Vagina (tissue), 2 donors: ENCODE measurements at regions not wholly inside any gene's neighbourhood (a gene's known extent, or its start where the extent isn't known, plus 50 kb on each side); places are given as distances from the start of the nearest gene placed in this dataset.

ENCODE experiments used
- CTCF ChIP-seq, 3 experiments: fragments of 450-650 bp in 2 of 3; fragments of 200-600 bp in 1 of 3; sonication (generic) in 1 of 3; IDR thresholded peaks; one replicate each; pipeline ENCODE4 v1.5.1; 2017 to 2019; ENCODE audit warnings: antibody characterized with exemption in 3 of 3, mild to moderate bottlenecking in 2 of 3, moderate library complexity in 2 of 3
- POLR2A ChIP-seq, 2 donors: fragments of 450-650 bp; IDR thresholded peaks; one replicate each; pipeline ENCODE4 v1.6.1; 2017; ENCODE audit warnings: antibody characterized with exemption in 2 of 2, mild to moderate bottlenecking in 2 of 2, moderate library complexity in 2 of 2
- POLR2AphosphoS5 ChIP-seq, 2 donors: sonication (generic); formaldehyde crosslinking; IDR thresholded peaks; one replicate each; pipeline ENCODE4 v1.9.0; 2017; ENCODE audit warnings: antibody characterized with exemption in 2 of 2, mild to moderate bottlenecking in 2 of 2, low read depth in 1 of 2; ENCODE audit not compliant: insufficient read depth in 1 of 2

- TF ChIP-seq CTCF (IDR thresholded peaks at IDR 0.05), result no peak
- TF ChIP-seq POLR2A (IDR thresholded peaks at IDR 0.05), result no peak
- TF ChIP-seq POLR2AphosphoS5 (IDR thresholded peaks at IDR 0.05; ENCODE audit: insufficient read depth in 1 of 2, low read depth in 1 of 2), result no peak
Measured at GRCh38 chr4:23680671-23681518, 209.0 kb downstream of the PPARGC1A start.
